ENCODE measurements at regions not wholly inside any gene's neighbourhood (a gene's known extent, or its start where the extent isn't known, plus 50 kb on each side); places are given as distances from the start of the nearest gene placed in this dataset.

DNA sequence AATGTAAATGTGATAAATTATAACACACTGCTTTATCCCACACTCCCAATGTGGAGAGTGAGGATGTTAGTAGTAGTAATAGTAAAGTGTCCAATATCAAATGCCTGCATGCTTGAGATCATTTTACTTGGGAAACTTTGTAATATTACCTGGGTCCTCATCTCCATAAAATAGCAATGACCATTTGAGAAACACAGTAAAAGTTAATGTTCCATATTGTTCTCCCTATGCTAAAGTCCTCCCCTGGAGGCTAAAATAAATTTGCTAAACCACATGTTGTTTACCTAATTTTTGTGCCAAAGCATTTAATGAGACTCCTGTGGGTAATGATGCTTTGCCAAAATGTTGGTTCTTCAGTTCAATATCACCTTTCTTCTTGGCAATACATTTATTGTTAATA lies 291.2 kb downstream of the CDH10 start:
- no peak for DNase-seq (ENCODE audit: extremely low read depth, low read depth)

DNA sequence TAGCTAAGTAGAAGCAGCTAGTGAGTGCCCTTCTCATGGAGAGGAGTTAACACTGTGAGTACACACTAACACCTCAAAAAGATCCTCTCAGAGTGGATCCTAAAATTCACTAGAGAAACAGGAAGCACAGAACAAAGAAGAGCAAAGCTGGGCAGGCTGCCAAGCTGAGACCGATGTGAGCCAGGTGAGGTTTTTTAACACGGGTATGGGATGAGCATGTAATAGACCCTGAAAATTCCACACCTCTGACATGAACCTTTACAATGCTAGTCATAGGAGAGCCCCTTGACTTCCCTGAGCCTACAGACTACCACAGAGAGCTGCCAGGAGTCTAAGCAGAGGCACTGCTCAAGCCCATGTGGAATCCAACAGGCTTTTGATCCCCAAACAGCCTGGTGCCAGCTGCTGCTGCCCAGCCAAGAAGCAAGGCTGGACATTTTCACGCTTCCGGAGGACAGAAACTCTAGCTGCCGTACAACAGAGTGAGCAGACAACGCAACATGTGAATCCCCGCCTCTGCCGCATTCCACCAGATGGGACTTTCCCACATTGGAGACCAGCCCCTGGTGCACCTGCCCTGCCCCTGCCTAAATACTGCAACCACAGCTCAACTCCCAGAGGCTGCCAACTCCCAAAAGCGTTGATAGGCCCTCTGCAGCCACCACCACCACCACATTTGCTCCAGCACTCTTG lies 280.8 kb downstream of the CDH10 start:
- DNase-seq (ENCODE audit: extremely low read depth, low read depth) = no peak

DNA sequence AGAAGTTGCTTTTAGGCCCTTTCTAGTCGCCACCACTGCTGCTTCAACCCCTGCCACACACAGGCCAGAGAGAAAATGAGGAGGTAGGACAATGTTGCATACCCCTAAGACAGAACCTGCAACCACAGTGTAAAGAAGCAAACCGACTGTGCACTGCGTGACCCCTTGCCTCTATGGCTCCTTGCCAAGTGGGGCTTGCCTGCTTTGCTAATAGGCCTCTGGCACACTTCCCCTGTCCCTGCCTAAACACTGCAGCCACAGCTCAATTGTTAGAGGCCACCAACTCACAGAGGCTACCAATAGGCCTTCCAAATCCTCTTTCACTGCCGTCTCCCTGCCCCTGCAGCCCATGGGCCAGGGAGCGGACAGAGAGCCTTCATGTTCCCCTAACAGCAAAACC lies 280.1 kb downstream of the CDH10 start:
- no peak for DNase-seq (ENCODE audit: extremely low read depth, low read depth)

GRCh38 chr5:24365406-24365805 lies 279.4 kb downstream of the CDH10 start:
- DNase-seq (ENCODE audit: extremely low read depth, low read depth) = no peak

DNA sequence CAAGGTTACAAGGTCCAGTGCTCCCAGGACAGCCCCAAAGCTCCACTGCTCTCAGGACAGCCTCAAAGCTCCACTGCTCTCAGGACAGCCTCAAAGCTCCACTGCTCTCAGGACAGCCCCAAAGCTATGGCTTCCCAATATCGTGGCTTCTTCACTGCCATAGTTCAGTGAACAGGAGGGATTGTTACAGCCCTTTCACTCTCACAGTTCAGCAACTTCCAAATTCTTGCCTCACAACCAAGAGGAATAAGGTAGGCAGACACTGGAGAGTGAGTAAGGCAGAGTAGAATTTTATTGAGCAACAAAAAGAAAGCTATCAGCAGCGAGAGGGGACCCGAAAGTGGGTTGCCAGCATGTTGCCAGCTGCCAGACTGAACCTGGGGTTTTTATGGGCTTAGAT lies 277.6 kb downstream of the CDH10 start:
- no peak for DNase-seq (ENCODE audit: extremely low read depth, low read depth)

GRCh38 chr5:24368115-24368514 lies 276.7 kb downstream of the CDH10 start:
- DNase-seq (ENCODE audit: extremely low read depth, low read depth) = peak; percentile 5

DNA sequence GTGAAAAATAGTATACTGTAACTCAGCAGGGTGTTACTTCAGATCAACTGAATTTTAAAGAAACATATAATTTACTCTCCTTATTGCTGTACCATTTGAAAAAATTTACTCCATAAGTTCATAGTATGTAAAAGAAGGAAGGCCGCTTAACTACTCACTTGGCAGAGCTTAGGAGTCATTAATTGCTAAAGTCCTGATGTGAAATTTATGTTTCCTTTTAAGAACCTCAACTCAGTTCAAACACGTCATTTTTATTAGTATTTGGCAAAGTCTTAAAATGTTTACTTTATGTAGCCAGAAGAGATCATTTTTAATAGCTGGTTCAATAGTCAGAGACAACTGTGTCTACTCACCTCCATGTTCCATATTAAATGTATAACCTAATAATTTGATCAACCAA lies 268.6 kb downstream of the CDH10 start:
- DNase-seq (ENCODE audit: extremely low read depth, low read depth) = no peak

- no peak for DNase-seq (ENCODE audit: extremely low read depth, low read depth)
These were observed 268.2 kb downstream of the CDH10 start for GRCh38 chr5:24376616-24377015.

DNA sequence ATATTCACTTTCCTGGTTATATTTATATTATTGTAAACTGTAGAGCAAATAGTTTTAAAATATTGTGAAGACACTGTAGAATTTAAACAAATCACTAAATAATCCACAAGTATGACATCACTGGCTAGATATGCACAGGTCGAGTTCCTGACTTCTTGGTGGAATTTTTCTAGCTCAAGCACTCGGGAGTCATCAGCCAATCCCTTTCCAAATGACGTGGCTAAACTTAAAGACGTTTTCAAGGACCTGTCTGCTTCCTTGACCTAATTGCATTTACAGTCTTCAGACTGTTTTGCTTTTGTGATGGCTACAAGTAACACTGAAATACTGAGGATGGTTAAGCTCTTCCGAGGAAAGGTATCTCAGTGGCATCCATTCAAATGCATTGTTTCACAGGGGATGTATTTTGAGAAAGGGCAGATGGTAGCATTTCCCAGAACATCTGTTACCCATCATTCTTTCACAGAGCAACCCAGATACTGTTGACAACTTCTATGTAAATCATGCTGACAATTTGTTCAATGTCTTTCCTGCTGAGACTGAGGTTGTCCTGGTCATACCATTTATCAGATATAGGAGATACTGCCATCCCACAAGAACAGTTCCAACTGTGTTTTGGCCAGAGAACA lies 262.8 kb downstream of the CDH10 start:
- no peak for DNase-seq (ENCODE audit: extremely low read depth, low read depth)

GRCh38 chr5:24385070-24385469 lies 259.7 kb downstream of the CDH10 start:
- no peak for DNase-seq (ENCODE audit: extremely low read depth, low read depth)

DNA sequence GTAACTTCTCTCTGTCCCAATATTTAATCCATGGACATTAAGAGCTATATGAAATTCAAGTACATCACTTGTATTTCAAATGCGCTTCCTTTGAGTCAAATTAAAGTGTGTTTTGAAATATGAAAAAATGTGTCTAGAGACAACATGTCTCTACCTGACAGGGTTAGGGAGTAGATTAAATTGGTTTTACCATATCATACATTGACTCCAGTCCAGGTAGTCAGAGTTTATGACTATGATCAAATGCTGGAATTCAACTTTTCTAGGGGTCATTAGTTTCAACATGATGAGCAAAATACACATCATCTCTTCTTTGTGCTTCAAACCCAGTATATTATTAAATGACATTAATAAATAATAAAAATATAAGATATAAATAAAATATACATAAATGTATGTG lies 259.2 kb downstream of the CDH10 start:
- no peak for DNase-seq (ENCODE audit: extremely low read depth, low read depth)

GRCh38 chr5:24388448-24388847 lies 256.3 kb downstream of the CDH10 start:
- DNase-seq (ENCODE audit: extremely low read depth, low read depth) = no peak

DNA sequence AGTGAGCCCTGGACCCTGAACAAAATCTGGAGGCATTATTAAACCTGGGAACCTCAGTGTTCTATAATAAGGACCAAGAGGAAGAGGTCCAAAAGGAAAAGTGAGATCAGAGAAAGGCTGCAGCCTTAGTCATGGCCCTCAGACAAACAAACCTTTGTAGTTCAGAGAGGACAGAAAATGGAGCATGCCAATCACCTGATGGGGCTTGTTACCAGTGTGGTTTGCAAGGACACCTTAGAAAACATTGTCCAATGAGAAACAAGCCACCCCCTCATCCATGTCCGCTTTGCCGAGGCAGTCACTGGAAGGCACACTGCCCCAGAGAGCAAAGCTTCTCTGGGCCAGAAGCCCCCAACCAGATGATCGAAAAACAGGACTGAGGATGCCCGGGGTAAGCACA lies 254.8 kb downstream of the CDH10 start:
- no peak for DNase-seq (ENCODE audit: extremely low read depth, low read depth)

GRCh38 chr5:24391816-24392215 lies 253.0 kb downstream of the CDH10 start:
- DNase-seq (ENCODE audit: extremely low read depth, low read depth) = no peak

GRCh38 chr5:24397601-24398000 lies 247.2 kb downstream of the CDH10 start:
- DNase-seq (ENCODE audit: extremely low read depth, low read depth) = no peak

DNA sequence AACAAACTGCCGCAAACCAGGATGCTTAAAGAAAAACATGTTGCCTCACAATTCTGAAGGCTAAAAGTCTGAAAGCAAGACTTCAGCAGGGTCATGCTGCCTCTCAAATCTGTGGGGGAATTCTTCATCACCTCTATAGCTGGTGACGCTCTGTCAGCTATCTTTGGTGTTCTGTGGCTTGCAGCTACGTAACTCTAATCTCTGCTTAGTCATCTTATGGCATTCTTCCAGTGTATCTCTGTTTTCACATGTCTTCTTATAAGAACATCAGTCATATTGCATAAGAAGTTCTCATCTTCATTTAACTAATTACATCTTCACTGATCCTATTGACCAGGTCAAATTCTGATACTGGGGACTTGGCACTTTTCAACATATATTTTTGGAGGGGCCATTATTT lies 243.0 kb downstream of the CDH10 start:
- peak; percentile 61 for DNase-seq (ENCODE audit: extremely low read depth, low read depth)

DNA sequence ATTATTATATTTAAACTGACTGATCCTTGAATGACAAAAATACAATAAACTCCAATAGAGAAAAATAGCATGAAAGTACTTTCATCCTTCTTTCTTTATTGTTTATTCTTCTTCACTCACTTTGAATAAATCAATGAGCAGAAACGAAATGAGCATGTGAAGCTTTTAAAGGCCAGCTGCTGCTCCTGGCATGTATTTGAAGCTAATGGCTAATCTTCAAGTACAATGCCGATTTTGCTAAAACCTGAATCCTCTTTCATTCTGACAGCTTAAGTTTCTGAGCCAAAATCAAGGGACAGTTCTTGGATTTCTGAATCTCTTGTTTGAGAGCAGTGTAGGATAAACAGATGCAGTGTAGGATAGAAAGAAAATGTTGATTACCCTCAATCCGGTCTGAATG lies 237.3 kb downstream of the CDH10 start:
- DNase-seq (ENCODE audit: extremely low read depth, low read depth) = no peak

- no peak for DNase-seq (ENCODE audit: extremely low read depth, low read depth)
These were observed 216.4 kb downstream of the CDH10 start for GRCh38 chr5:24428345-24428744.

DNA sequence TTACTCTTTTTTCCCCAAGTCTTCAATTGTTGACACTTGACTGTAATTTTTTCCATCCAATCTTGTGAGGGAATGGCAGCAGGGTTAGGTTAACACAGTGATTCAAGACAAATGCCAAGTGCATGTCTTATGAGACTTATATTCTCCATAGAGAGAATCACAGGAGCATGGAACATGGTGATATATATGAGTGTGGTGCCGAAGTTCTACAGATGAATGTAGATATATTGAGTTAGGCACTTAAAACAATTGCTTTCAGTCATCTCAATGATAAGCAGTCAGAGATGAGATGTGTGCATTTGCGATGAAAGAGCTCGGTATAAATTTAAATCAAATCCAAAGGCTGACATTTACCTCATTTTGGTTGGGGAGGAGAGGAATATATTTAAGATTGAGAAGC lies 211.2 kb downstream of the CDH10 start:
- DNase-seq (ENCODE audit: extremely low read depth, low read depth) = no peak
